NT2/D1 (cell line): ENCODE measurements at regions not wholly inside any gene's neighbourhood (a gene's known extent, or its start where the extent isn't known, plus 50 kb on each side); places are given as distances from the start of the nearest gene placed in this dataset.

ENCODE experiments used
- DNase-seq: peaks from one replicate; pipeline ENCODE4 v3.0.0-alpha.2; 2011; ENCODE audit warnings: low read depth, low spot score
- H3K27me3 ChIP-seq: 2 replicates; pipeline ENCODE4 v1.6.0; 2011; ENCODE audit warnings: mild to moderate bottlenecking; ENCODE audit not compliant: insufficient read length, insufficient read depth
- H3K36me3 ChIP-seq: 2 replicates; pipeline ENCODE4 v1.6.1; 2011; ENCODE audit warnings: mild to moderate bottlenecking, low read length, mixed read lengths; ENCODE audit not compliant: insufficient read depth, insufficient read length
- H3K4me1 ChIP-seq: 2 replicates; pipeline ENCODE4 v1.5.1; 2011; ENCODE audit not compliant: insufficient read depth, insufficient read length
- H3K4me3 ChIP-seq: 2 replicates; pipeline ENCODE4 v1.5.1; 2011; ENCODE audit warnings: low read depth; ENCODE audit not compliant: insufficient read length
- H3K9ac ChIP-seq: 2 replicates; pipeline ENCODE4 v1.6.0; 2011; ENCODE audit warnings: low read depth; ENCODE audit not compliant: insufficient read length
- H3K9me3 ChIP-seq: 2 replicates; pipeline ENCODE4 v1.5.1; 2011; ENCODE audit warnings: mild to moderate bottlenecking, low read length; ENCODE audit not compliant: insufficient read depth
- SUZ12 ChIP-seq: IDR thresholded peaks from 2 replicates; pipeline ENCODE4 v1.6.1; 2011; ENCODE audit not compliant: insufficient read length, insufficient read depth; ENCODE audit errors: extremely low read depth
- YY1 ChIP-seq: IDR thresholded peaks from 2 replicates; pipeline ENCODE4 v1.6.1; 2011; ENCODE audit not compliant: insufficient read length, insufficient read depth
- ZNF274 ChIP-seq: IDR thresholded peaks from 2 replicates; pipeline ENCODE4 v1.6.1; 2011; ENCODE audit warnings: mild to moderate bottlenecking, low read depth, low read length

GRCh38 chrX:121122332-121122731, 74.9 kb downstream of the GLUD2 start:
- no peaks in the 10 kb centered on the region for H3K36me3 ChIP-seq
- no peaks in the 10 kb centered on the region for H3K4me1 ChIP-seq
- no peak overlapping the region for H3K9ac ChIP-seq
- TF ChIP-seq SUZ12: no peak
- no peaks in the 10 kb centered on the region for H3K9me3 ChIP-seq
- H3K27me3 ChIP-seq: no peaks in the 10 kb centered on the region
- no peak overlapping the region for H3K4me3 ChIP-seq
- no peak for DNase-seq

- DNase-seq: no peak
- Histone ChIP-seq H3K36me3 (no peaks in the 10 kb centered on the region), H3K4me1 (no peaks in the 10 kb centered on the region), H3K9ac (no peak overlapping the region), H3K27me3 (no peaks in the 10 kb centered on the region), H3K4me3 (no peak overlapping the region), H3K9me3 (no peaks in the 10 kb centered on the region)
- TF ChIP-seq SUZ12: no peak
- TF ChIP-seq ZNF274: no peak
- no peak for TF ChIP-seq YY1
Measured at GRCh38 chrX:121128925-121129877, 81.8 kb downstream of the GLUD2 start.

- no peaks in the 10 kb centered on the region for H3K4me1 ChIP-seq
- TF ChIP-seq ZNF274 (no peak), YY1 (no peak), SUZ12 (no peak)
- no peak for DNase-seq
Measured at GRCh38 chrX:121132675-121133074, 85.3 kb downstream of the GLUD2 start.

GRCh38 chrX:121135488-121136207, 88.2 kb downstream of the GLUD2 start:
- no peaks in the 10 kb centered on the region for H3K36me3 ChIP-seq
- no peaks in the 10 kb centered on the region for H3K4me1 ChIP-seq
- no peak for TF ChIP-seq ZNF274
- TF ChIP-seq SUZ12: no peak
- no peak for TF ChIP-seq YY1
- no peak overlapping the region for H3K9ac ChIP-seq
- no peak for DNase-seq
- H3K4me3 ChIP-seq: no peak overlapping the region
- H3K27me3 ChIP-seq: no peaks in the 10 kb centered on the region
- H3K9me3 ChIP-seq: no peaks in the 10 kb centered on the region; the same call in 1 of the 2 replicates

More at GRCh38 chrX:121132675-121133074, 85.3 kb downstream of the GLUD2 start:
- Histone ChIP-seq H3K9ac (no peak overlapping the region), H3K36me3 (no peaks in the 10 kb centered on the region), H3K4me3 (no peak overlapping the region), H3K9me3 (no peaks in the 10 kb centered on the region; the same call in 1 of the 2 replicates), H3K27me3 (no peaks in the 10 kb centered on the region)

GRCh38 chrX:121146059-121146628, 98.7 kb downstream of the GLUD2 start:
- no peaks in the 10 kb centered on the region for H3K36me3 ChIP-seq
- H3K9me3 ChIP-seq: no peaks in the 10 kb centered on the region
- TF ChIP-seq SUZ12 (no peak), ZNF274 (no peak), YY1 (no peak)
- no peaks in the 10 kb centered on the region for H3K27me3 ChIP-seq
- H3K9ac ChIP-seq: no peak overlapping the region
- H3K4me3 ChIP-seq: no peak overlapping the region
- no peak for DNase-seq
- H3K4me1 ChIP-seq: no peaks in the 10 kb centered on the region

GRCh38 chrX:121150217-121150616, 102.8 kb downstream of the GLUD2 start:
- Histone ChIP-seq H3K36me3 (no peaks in the 10 kb centered on the region), H3K9ac (no peak overlapping the region), H3K27me3 (no peaks in the 10 kb centered on the region), H3K4me1 (no peaks in the 10 kb centered on the region), H3K9me3 (no peaks in the 10 kb centered on the region), H3K4me3 (no peak overlapping the region)
- DNase-seq: no peak
- no peak for TF ChIP-seq YY1
- TF ChIP-seq ZNF274: no peak
- TF ChIP-seq SUZ12: no peak

GRCh38 chrX:121151293-121151692, 103.9 kb downstream of the GLUD2 start:
- no peaks in the 10 kb centered on the region for H3K9me3 ChIP-seq
- no peaks in the 10 kb centered on the region for H3K36me3 ChIP-seq
- no peak for DNase-seq
- H3K4me3 ChIP-seq: no peak overlapping the region
- TF ChIP-seq YY1 (no peak), ZNF274 (no peak), SUZ12 (no peak)
- no peaks in the 10 kb centered on the region for H3K4me1 ChIP-seq
- H3K9ac ChIP-seq: no peak overlapping the region
- no peaks in the 10 kb centered on the region for H3K27me3 ChIP-seq
